ENCODE measurements at regions not wholly inside any gene's neighbourhood (a gene's known extent, or its start where the extent isn't known, plus 50 kb on each side); places are given as distances from the start of the nearest gene placed in this dataset.

GRCh38 chr7:114755856-114756255 lies 166.0 kb upstream of the MDFIC start:
- Mint-ChIP-seq H3K4me3 (no peak overlapping the region), H3K4me1 (no peaks in the 10 kb centered on the region), H3K27me3 (peaks cover 0 to 11% (median 0%) of the 10 kb centered on the region in 3 donors), H3K9me3 (peaks cover 0 to 5% (median 0%) of the 10 kb centered on the region in 7 donors), H3K36me3 (no peaks in the 10 kb centered on the region), H3K27ac (no peak overlapping the region)
- ATAC-seq (ENCODE audit: low read depth in 2 of 2) (no peak), DNase-seq (no peak)

DNA sequence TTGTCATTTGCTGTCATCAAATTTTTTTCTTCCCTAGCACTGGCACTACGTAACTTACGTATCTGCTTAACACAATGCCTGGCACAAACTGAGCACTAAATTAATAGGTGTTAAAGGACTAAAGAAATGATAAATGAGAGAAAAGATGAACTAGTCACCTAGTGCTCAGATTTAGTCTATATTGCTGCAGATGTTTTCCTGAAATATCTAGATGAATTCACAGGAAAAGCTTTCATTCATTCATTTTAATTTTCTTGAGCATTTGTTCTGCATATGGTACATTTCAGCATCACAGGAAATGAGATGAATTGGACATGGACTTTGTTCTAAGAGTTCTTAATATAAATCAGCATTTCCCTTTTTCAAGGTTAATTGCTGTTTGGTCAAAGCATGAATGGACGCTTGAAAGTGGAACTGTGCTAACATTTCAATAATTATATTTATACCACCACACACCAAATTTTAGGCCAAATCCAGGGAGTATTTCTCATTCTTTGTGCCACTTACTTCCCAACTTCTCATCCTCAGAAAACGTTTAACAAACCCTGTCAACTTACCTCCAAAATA lies 163.2 kb upstream of the MDFIC start:
- Mint-ChIP-seq H3K27ac (no peak overlapping the region), H3K4me1 (no peaks in the 10 kb centered on the region), H3K9me3 (no peaks in the 10 kb centered on the region), H3K4me3 (no peak overlapping the region), H3K27me3 (no peaks in the 10 kb centered on the region), H3K36me3 (no peaks in the 10 kb centered on the region)
- ATAC-seq (ENCODE audit: low read depth in 2 of 2) (no peak), DNase-seq (no peak)

DNA sequence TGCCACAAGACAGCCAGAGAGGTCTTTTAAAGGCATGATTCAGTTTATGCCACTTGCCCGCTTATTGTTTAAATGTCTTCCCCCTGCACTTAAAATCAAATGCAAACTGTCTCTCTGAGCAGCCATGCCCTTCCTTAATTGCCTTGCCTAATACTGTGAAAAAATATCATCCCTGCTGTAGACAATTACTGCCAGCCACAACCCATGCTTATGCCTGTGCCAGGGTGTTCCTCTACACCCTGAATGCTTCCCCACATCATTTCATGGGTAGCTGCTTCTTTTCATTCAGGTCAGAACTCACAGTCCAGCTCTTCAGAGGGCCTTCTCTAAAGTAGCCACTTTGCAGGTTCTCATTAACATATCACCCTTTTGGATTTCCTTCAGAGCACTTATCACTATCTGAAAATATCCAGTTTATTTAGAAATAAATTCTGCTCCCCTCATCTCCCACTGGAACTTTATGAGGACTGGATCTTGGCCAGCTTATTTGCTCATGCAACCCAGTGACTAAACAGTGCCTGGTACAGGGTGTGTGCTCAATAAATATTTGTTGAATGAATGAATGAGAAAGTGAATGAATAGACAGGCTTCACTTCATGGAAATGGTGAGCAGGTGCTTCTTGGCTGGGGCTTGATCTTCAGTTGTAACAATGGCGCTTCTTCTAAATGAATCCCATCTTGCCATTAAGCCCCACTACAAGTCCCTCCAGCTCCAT lies 162.4 kb upstream of the MDFIC start:
- no peak for ATAC-seq (ENCODE audit: low read depth in 2 of 2)
- Mint-ChIP-seq H3K4me1 (no peaks in the 10 kb centered on the region), H3K4me3 (no peak overlapping the region)

DNA sequence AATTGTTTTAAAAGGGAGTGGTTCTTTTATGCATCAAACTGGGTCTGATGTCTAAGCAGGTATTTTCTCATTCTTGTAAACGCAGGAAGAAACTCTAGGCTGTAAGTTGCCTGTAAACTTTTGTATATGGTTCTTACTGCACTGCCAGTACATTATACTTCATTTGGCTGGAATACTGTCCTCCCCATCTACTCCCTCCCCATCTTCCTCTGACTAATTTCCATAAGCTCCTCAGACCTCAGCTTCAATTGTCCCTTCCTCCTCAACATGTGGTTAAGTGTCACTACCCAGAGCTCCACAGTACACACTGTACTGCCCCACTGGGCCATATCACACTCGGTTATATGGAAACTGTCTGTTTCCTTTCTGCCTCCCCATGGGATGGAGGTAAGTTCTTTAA lies 161.4 kb upstream of the MDFIC start:
- no peak for DNase-seq
- peaks cover 0 to 4% (median 0%) of the 10 kb centered on the region in 7 donors for H3K9me3 Mint-ChIP-seq
- no peaks in the 10 kb centered on the region for H3K36me3 Mint-ChIP-seq
- no peaks in the 10 kb centered on the region for H3K4me1 Mint-ChIP-seq
- no peak overlapping the region for H3K4me3 Mint-ChIP-seq
- H3K27ac Mint-ChIP-seq = no peak overlapping the region
- H3K27me3 Mint-ChIP-seq = no peaks in the 10 kb centered on the region
- ATAC-seq (ENCODE audit: low read depth in 2 of 2) = no peak

More for the DNA sequence above, 162.4 kb upstream of the MDFIC start:
- DNase-seq = no peak
- no peaks in the 10 kb centered on the region for H3K36me3 Mint-ChIP-seq
- no peak overlapping the region for H3K27ac Mint-ChIP-seq
- H3K27me3 Mint-ChIP-seq = no peaks in the 10 kb centered on the region
- peaks cover 0 to 4% (median 0%) of the 10 kb centered on the region in 7 donors for H3K9me3 Mint-ChIP-seq

DNA sequence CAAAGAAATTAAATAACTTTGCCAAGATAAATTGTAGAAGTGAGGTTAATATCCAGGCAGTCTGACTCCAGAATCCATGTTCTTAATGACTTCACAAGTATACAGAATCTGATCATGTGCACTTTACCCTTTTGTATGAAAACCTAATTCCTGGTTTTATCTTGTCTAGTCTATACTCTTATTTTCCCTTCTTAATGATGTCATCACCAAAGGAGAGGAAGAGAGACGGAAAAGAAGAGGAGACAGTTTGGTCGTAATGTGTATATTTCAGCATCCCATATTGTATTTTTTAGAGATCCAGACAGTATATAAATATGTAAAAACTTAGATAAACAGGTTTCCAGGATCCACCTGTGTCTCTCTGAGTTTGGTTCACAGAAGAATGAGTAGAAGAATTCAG lies 159.9 kb upstream of the MDFIC start:
- Mint-ChIP-seq H3K27me3 (no peaks in the 10 kb centered on the region), H3K27ac (no peak overlapping the region), H3K9me3 (peaks cover 0 to 4% (median 0%) of the 10 kb centered on the region in 7 donors), H3K4me3 (no peak overlapping the region), H3K4me1 (no peaks in the 10 kb centered on the region), H3K36me3 (no peaks in the 10 kb centered on the region)
- ATAC-seq (ENCODE audit: low read depth in 2 of 2) (no peak), DNase-seq (no peak)

- ATAC-seq (ENCODE audit: low read depth in 2 of 2) = no peak
Observed at GRCh38 chr7:114765331-114766040, 156.4 kb upstream of the MDFIC start.

GRCh38 chr7:114766041-114766356 lies 155.9 kb upstream of the MDFIC start:
- DNase-seq (no peak), ATAC-seq (ENCODE audit: low read depth in 2 of 2) (no peak)
- peaks cover 0 to 4% (median 0%) of the 10 kb centered on the region in 7 donors for H3K9me3 Mint-ChIP-seq
- no peaks in the 10 kb centered on the region for H3K4me1 Mint-ChIP-seq
- H3K27ac Mint-ChIP-seq = no peak overlapping the region
- no peaks in the 10 kb centered on the region for H3K27me3 Mint-ChIP-seq
- H3K4me3 Mint-ChIP-seq = no peak overlapping the region
- no peaks in the 10 kb centered on the region for H3K36me3 Mint-ChIP-seq

More at GRCh38 chr7:114765331-114766040, 156.4 kb upstream of the MDFIC start:
- H3K9me3 Mint-ChIP-seq = peaks cover 0 to 4% (median 0%) of the 10 kb centered on the region in 7 donors
- H3K36me3 Mint-ChIP-seq = no peaks in the 10 kb centered on the region
- no peaks in the 10 kb centered on the region for H3K27me3 Mint-ChIP-seq
- no peak overlapping the region for H3K27ac Mint-ChIP-seq
- DNase-seq = no peak
- no peaks in the 10 kb centered on the region for H3K4me1 Mint-ChIP-seq
- no peak overlapping the region for H3K4me3 Mint-ChIP-seq

DNA sequence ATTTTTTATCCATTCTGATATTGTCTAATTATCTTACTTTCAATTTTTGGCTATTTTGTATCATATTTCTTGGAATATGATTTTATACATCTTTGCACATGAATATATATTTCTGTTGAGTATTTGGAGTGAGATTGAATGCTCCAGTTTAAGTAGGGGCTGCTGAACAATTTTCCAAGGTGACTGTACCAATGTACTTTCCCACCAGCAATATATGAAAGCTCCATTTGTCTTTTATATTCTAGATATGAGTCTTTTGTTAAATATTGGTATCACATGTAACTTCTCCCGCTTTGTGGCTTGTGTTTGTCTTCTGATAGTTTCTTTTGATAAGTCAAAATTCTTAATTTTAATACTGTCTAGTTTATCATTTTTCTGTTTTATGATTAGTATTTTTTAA lies 144.6 kb upstream of the MDFIC start:
- no peaks in the 10 kb centered on the region for H3K4me1 Mint-ChIP-seq
- H3K27ac Mint-ChIP-seq = no peak overlapping the region
- H3K9me3 Mint-ChIP-seq = no peaks in the 10 kb centered on the region
- no peak overlapping the region for H3K4me3 Mint-ChIP-seq
- no peaks in the 10 kb centered on the region for H3K36me3 Mint-ChIP-seq
- peaks cover 0 to 5% (median 0%) of the 10 kb centered on the region in 3 donors for H3K27me3 Mint-ChIP-seq
- ATAC-seq (ENCODE audit: low read depth in 2 of 2) (no peak), DNase-seq (no peak)

DNA sequence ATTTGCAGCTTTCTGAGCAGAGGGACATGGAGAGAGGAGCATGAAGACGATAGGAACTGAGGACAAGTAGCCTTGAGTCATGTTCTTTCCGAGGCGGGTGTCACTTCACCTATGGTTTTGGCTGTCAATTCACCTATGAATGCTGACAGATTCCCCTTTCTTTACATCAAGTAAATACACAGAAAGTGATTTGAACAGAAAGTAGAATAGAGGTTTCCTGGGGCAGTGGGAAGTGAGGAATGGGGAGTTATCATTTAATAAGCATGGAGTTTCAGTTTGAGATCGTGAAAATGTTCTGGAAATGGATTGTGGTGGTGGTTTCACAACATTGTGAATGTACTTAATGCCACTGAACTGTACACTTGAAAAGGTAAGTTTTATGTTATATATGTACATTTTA lies 138.4 kb upstream of the MDFIC start:
- H3K4me3 Mint-ChIP-seq = no peak overlapping the region
- no peaks in the 10 kb centered on the region for H3K9me3 Mint-ChIP-seq
- H3K4me1 Mint-ChIP-seq = no peaks in the 10 kb centered on the region
- H3K36me3 Mint-ChIP-seq = no peaks in the 10 kb centered on the region
- no peak overlapping the region for H3K27ac Mint-ChIP-seq
- no peak for ATAC-seq (ENCODE audit: low read depth in 2 of 2)
- no peak for DNase-seq
- peaks cover 0 to 5% (median 4%) of the 10 kb centered on the region in 3 donors for H3K27me3 Mint-ChIP-seq

- no peaks in the 10 kb centered on the region for H3K36me3 Mint-ChIP-seq
- no peaks in the 10 kb centered on the region for H3K9me3 Mint-ChIP-seq
- no peak overlapping the region for H3K27ac Mint-ChIP-seq
- H3K4me1 Mint-ChIP-seq = no peaks in the 10 kb centered on the region
- ATAC-seq (ENCODE audit: low read depth in 2 of 2) = no peak
- peaks cover 0 to 5% (median 4%) of the 10 kb centered on the region in 3 donors for H3K27me3 Mint-ChIP-seq
- H3K4me3 Mint-ChIP-seq = no peak overlapping the region
- no peak for DNase-seq
Observed at GRCh38 chr7:114784177-114784576, 137.7 kb upstream of the MDFIC start.

DNA sequence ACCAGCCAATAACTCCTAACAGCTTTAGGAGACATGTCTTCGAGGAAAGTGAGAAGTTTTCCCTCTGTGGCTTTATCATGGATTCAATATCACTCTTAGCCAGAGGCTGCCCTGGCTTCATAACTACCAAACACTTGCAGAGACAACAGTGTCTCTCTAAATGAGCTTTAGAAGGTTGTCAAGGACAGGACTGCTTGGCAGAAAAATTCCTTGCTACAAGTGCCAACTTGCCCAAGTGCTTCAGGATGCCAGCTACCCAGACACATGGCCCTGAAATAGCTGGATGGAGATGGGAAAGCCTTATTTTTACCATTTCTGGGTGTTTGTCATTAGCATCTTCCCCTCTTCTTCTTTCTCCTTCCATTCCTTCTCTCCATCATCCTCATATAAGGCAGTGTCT lies 137.1 kb upstream of the MDFIC start:
- Mint-ChIP-seq H3K4me3 (no peak overlapping the region), H3K36me3 (no peaks in the 10 kb centered on the region)

GRCh38 chr7:114785496-114785895 lies 136.4 kb upstream of the MDFIC start:
- Mint-ChIP-seq H3K36me3 (no peaks in the 10 kb centered on the region), H3K4me1 (no peaks in the 10 kb centered on the region), H3K4me3 (no peak overlapping the region), H3K9me3 (no peaks in the 10 kb centered on the region), H3K27me3 (peaks cover 0 to 4% (median 0%) of the 10 kb centered on the region in 3 donors), H3K27ac (no peak overlapping the region)
- DNase-seq (no peak), ATAC-seq (ENCODE audit: low read depth in 2 of 2) (no peak)

More for the DNA sequence above, 137.1 kb upstream of the MDFIC start:
- Mint-ChIP-seq H3K4me1 (no peaks in the 10 kb centered on the region), H3K9me3 (no peaks in the 10 kb centered on the region), H3K27ac (no peak overlapping the region), H3K27me3 (peaks cover 0 to 4% (median 3%) of the 10 kb centered on the region in 3 donors)
- DNase-seq (no peak), ATAC-seq (ENCODE audit: low read depth in 2 of 2) (no peak)

GRCh38 chr7:114786455-114786854 lies 135.4 kb upstream of the MDFIC start:
- Mint-ChIP-seq H3K27me3 (peaks cover 0 to 4% (median 0%) of the 10 kb centered on the region in 3 donors), H3K4me1 (no peaks in the 10 kb centered on the region), H3K9me3 (no peaks in the 10 kb centered on the region), H3K4me3 (no peak overlapping the region), H3K36me3 (no peaks in the 10 kb centered on the region), H3K27ac (no peak overlapping the region)
- no peak for ATAC-seq (ENCODE audit: low read depth in 2 of 2)
- no peak for DNase-seq

DNA sequence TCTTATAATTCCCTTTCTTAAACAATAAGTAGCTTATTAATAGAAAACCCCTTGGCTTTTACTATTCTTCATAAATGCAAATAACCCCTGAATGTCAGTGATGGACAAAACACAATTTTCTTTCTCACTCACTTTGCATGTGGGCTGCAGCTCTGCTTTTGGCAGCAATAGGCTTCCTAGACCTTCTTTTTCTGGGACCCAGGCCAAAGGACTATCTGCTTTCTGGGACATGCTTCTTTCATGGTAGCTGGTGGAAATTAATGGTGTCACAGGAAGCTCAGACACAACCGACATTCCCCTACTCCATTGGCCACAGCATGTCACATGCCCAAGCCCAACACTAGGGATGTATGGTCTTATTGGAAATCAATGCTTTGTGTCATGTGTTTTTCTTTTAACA lies 134.3 kb upstream of the MDFIC start:
- Mint-ChIP-seq H3K4me1 (no peaks in the 10 kb centered on the region), H3K4me3 (no peak overlapping the region), H3K27me3 (peaks cover 0 to 4% (median 0%) of the 10 kb centered on the region in 3 donors), H3K36me3 (no peaks in the 10 kb centered on the region), H3K9me3 (no peaks in the 10 kb centered on the region), H3K27ac (no peak overlapping the region)
- ATAC-seq (ENCODE audit: low read depth in 2 of 2) (no peak), DNase-seq (no peak)

All from naive B cell (primary cell).